Parathyroid adenoma (tissue), 2 donors: ENCODE measurements at regions not wholly inside any gene's neighbourhood (a gene's known extent, or its start where the extent isn't known, plus 50 kb on each side); places are given as distances from the start of the nearest gene placed in this dataset.

ENCODE experiments used
- H2AFZ ChIP-seq: fragments of 300-600 bp; sonication (generic); one replicate; pipeline ENCODE4 v1.7.0; 2017; ENCODE audit warnings: antibody characterized with exemption, mild to moderate bottlenecking
- H3K27ac ChIP-seq: fragments of 300-600 bp; sonication (generic); one replicate; pipeline ENCODE4 v1.7.0; 2017
- H3K27me3 ChIP-seq: fragments of 300-600 bp; sonication (generic); one replicate; pipeline ENCODE4 v1.7.0; 2017; ENCODE audit warnings: low read length; ENCODE audit not compliant: control insufficient read depth, insufficient read depth
- H3K36me3 ChIP-seq: fragments of 300-600 bp; sonication (generic); one replicate; pipeline ENCODE4 v1.7.0; 2017; ENCODE audit warnings: low read length; ENCODE audit not compliant: control insufficient read depth, insufficient read depth
- H3K4me1 ChIP-seq: fragments of 300-600 bp; sonication (generic); one replicate; pipeline ENCODE4 v1.7.0; 2017; ENCODE audit warnings: control low read depth
- H3K4me2 ChIP-seq: fragments of 300-600 bp; sonication (generic); one replicate; pipeline ENCODE4 v1.7.0; 2017; ENCODE audit warnings: low read length
- H3K4me3 ChIP-seq: fragments of 300-600 bp; sonication (generic); one replicate; pipeline ENCODE4 v1.7.0; 2017; ENCODE audit warnings: low read depth, low read length
- H3K79me2 ChIP-seq: fragments of 300-600 bp; sonication (generic); one replicate; pipeline ENCODE4 v1.7.0; 2017; ENCODE audit warnings: control low read depth
- H3K9ac ChIP-seq: fragments of 300-600 bp; sonication (generic); one replicate; pipeline ENCODE4 v1.7.0; 2017; ENCODE audit warnings: mild to moderate bottlenecking
- H3K9me3 ChIP-seq: fragments of 300-600 bp; sonication (generic); one replicate; pipeline ENCODE4 v1.7.0; 2017; ENCODE audit warnings: low read length; ENCODE audit not compliant: control insufficient read depth
- TF ChIP-seq, protein P1 (sequence below): fragments of 300-600 bp; sonication (generic); IDR thresholded peaks from one replicate; pipeline ENCODE4 v1.7.0; 2017; ENCODE audit warnings: antibody characterized with exemption, mild to moderate bottlenecking
- donor health status: primary hyperparathyroidism.

DNA sequence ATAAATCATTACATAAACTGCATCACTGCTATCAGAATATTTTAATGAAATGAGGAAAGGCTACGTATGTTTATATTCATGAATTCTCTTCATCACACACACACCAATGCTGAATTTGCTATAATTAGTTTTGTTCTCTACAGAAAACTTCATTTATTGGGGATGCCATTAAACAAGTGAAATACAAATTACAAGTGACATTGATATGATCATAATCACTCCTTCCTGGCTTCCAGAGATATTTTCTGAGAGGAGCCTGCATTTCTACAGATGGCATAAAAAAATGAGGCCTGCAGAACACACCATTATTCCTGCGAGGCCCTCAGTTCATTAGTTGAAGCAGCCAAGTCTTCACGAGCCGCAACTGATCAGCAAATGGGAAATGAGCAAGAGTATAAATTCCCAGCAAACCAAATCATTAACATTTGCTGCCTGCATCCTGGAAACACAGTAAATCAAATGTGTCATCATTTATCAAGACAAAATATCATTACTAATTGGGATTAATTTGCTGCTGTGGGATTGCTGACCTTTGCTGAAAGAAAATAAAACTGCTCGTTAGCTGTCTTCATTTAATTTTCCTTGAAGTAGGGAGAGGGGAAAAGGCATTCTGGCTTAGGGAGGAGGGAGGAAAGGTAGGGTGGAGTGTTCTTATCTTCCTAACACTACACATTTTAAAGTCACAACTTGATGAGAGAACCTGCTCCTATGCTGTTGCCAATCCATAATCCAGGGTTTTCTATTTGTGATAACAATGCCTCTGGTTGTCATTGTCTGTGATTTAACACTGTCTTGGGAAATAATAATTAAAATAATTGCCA lies 921.9 kb downstream of the SQOR start:
- Histone ChIP-seq H2AFZ (no peak overlapping the region), H3K4me1 (no peaks in the 10 kb centered on the region), H3K9ac (no peak overlapping the region), H3K27ac (no peak overlapping the region), H3K9me3 (no peaks in the 10 kb centered on the region), H3K4me2 (no peak overlapping the region), H3K27me3 (no peaks in the 10 kb centered on the region), H3K79me2 (no peaks in the 10 kb centered on the region), H3K4me3 (no peak overlapping the region), H3K36me3 (no peaks in the 10 kb centered on the region)
- TF ChIP-seq, protein P1, sequence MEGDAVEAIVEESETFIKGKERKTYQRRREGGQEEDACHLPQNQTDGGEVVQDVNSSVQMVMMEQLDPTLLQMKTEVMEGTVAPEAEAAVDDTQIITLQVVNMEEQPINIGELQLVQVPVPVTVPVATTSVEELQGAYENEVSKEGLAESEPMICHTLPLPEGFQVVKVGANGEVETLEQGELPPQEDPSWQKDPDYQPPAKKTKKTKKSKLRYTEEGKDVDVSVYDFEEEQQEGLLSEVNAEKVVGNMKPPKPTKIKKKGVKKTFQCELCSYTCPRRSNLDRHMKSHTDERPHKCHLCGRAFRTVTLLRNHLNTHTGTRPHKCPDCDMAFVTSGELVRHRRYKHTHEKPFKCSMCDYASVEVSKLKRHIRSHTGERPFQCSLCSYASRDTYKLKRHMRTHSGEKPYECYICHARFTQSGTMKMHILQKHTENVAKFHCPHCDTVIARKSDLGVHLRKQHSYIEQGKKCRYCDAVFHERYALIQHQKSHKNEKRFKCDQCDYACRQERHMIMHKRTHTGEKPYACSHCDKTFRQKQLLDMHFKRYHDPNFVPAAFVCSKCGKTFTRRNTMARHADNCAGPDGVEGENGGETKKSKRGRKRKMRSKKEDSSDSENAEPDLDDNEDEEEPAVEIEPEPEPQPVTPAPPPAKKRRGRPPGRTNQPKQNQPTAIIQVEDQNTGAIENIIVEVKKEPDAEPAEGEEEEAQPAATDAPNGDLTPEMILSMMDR: no peak

DNA sequence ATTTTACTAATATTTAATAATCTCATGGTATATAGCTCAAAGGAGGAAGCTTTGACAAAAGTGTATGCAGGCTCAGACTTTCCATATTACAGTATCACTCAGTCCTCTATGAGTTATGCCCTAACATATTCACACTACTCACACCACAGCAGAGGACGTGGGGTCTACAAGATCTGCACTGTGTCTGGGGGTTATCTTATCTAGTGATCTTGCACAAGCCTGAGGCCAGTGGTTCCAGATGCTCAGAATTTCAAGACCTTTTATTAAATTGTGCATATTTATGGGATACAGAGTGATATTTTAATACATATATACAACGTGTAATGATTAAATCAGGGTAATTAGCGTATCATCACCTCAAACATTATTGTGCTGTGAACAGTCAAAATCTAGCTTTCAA lies 933.1 kb downstream of the SQOR start:
- Histone ChIP-seq H3K9me3 (no peaks in the 10 kb centered on the region), H3K27ac (no peak overlapping the region), H3K4me2 (no peak overlapping the region), H3K79me2 (no peaks in the 10 kb centered on the region), H2AFZ (no peak overlapping the region), H3K36me3 (no peaks in the 10 kb centered on the region), H3K4me1 (no peaks in the 10 kb centered on the region), H3K27me3 (no peaks in the 10 kb centered on the region), H3K9ac (no peak overlapping the region), H3K4me3 (no peak overlapping the region)
- TF ChIP-seq, protein P1: no peak

DNA sequence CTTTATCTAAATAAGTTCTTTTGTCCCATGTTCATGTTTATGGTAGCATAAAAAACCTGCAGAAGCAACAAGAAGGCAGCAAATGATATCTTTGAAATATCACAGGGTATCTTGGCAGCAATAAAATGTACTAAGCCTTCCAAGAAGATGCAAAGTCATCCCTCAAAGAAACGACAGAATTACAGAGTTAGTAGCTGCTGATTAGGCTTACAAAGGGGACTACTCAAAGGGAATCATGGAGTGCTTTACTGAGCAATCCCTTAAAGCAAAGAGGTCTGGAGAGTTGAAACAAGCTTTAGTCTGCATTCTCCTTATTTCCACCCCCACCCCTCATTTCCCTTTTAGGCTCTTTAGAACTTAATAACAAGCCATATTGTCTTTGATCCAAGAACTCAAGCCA lies 935.0 kb downstream of the SQOR start:
- Histone ChIP-seq H3K4me2 (no peak overlapping the region), H3K4me1 (no peaks in the 10 kb centered on the region), H3K27ac (no peak overlapping the region), H3K9ac (no peak overlapping the region), H3K4me3 (no peak overlapping the region), H3K79me2 (no peaks in the 10 kb centered on the region), H3K36me3 (no peaks in the 10 kb centered on the region), H3K9me3 (no peaks in the 10 kb centered on the region), H3K27me3 (no peaks in the 10 kb centered on the region), H2AFZ (no peak overlapping the region)
- TF ChIP-seq, protein P1: no peak

DNA sequence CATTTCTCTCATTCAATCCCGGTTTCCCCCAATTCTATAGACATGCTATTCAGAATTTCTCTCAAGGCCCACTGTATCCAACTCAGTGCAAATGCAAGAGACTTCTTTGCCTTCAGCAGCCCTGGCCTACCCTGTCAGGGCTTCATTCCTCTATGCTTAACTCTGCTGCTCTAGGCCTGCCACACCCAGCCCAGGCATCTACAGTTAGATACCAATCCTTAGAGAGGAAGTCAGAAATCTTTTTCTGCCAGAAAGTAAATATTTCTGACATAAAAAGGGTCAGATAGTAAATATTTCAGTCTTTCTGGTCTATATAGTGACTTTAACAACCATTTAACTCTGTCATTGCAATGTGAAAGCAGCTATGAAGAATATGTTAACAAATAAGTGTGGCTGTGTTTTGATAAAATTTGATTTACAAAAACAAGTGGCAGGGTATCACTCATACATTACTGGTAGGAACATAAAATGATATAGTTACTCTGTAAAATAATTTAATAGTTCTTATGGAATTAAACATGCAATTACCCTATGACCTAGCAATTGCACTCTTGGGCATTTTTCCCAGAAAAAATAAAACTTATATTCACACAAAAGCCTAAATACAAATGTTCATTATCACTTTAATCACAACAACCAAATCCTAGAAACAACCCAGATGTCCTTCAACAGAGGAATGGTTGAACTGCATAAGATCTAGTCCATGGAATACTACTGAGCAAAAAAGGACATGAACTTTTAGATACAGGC lies 942.0 kb downstream of the SQOR start:
- Histone ChIP-seq H3K36me3 (no peaks in the 10 kb centered on the region), H3K9ac (no peak overlapping the region), H3K4me1 (no peaks in the 10 kb centered on the region), H3K4me3 (no peak overlapping the region), H3K27ac (no peak overlapping the region), H2AFZ (no peak overlapping the region), H3K9me3 (no peaks in the 10 kb centered on the region), H3K27me3 (no peaks in the 10 kb centered on the region), H3K79me2 (no peaks in the 10 kb centered on the region), H3K4me2 (no peak overlapping the region)
- TF ChIP-seq, protein P1: no peak
